Gastrocnemius medialis (tissue), 4 donors: ENCODE measurements at regions not wholly inside any gene's neighbourhood (a gene's known extent, or its start where the extent isn't known, plus 50 kb on each side); places are given as distances from the start of the nearest gene placed in this dataset.
"Not testable (repeated sequence)": the region's sequence is repeated elsewhere in the genome, so short reads cannot be mapped to it uniquely, and the experiment has no call there.

Experiments used
- ATAC-seq, 2 donors: fragments of 150-250 bp; one replicate each; pipeline ENCODE4 v1.9.1; 2016
- DNase-seq, 2 donors: peaks; one replicate each; pipeline ENCODE4 v3.0.0-alpha.2; 2019
- H3K27ac ChIP-seq, 4 donors: fragments of 200-600 bp; sonication (generic); 1 replicate in 1 of 4; 2 replicates in 3 of 4; pipeline ENCODE4 v1.5.1; 2016 to 2018; ENCODE audit warnings: mild to moderate bottlenecking in 2 of 4, moderate library complexity in 1 of 4
- H3K27me3 ChIP-seq, 3 donors: fragments of 200-600 bp; sonication (generic) in 2 of 3; 1 replicate in 1 of 3; 2 replicates in 2 of 3; pipeline versions ENCODE4 v1.5.1 to v1.6.0; 2016 to 2019; ENCODE audit warnings: mild to moderate bottlenecking in 1 of 3, moderate library complexity in 1 of 3
- H3K36me3 ChIP-seq, 2 donors: fragments of 200-600 bp; sonication (generic) in 1 of 2; one replicate each; pipeline ENCODE4 v1.5.1; 2017 to 2018
- H3K4me1 ChIP-seq, 2 donors: fragments of 200-600 bp; sonication (generic) in 1 of 2; one replicate each; pipeline ENCODE4 v1.5.1; 2016 to 2017; ENCODE audit warnings: mild to moderate bottlenecking in 2 of 2
- H3K4me3 ChIP-seq, 4 donors: fragments of 200-600 bp; sonication (generic) in 3 of 4; 1 replicate in 1 of 4; 2 replicates in 3 of 4; pipeline ENCODE4 v1.5.1; 2016 to 2019; ENCODE audit warnings: mild to moderate bottlenecking in 2 of 4
- H3K9me3 ChIP-seq, 3 donors: fragments of 200-600 bp; sonication (generic) in 2 of 3; 1 replicate in 1 of 3; 2 replicates in 2 of 3; pipeline ENCODE4 v1.5.1; 2016 to 2019
- in situ Hi-C, 4 donors: fragments of 200-750 bp; cut with MboI; loops; one replicate each; pipeline versions ENCODE4 v1.15.0 to v1.8.0; 2017; ENCODE audit warnings: low sequenced_read_pairs in 4 of 4
- intact Hi-C: fragments of 100-400 bp; cut with DNase I; formaldehyde crosslinking; loops from one replicate; pipeline ENCODE4 v1.15.1; 2023; ENCODE audit warnings: low total_unique reads
- TF ChIP-seq, protein P1 (sequence below), 5 experiments: fragments of 450-650 bp in 3 of 5; fragments of 200-600 bp in 2 of 5; sonication (generic) in 2 of 5; IDR thresholded peaks in 4 of 5; conservative IDR thresholded peaks in 1 of 5; 1 replicate in 4 of 5; 2 replicates in 1 of 5; pipeline ENCODE4 v1.5.1; 2016 to 2019; ENCODE audit warnings: antibody characterized with exemption in 5 of 5, mild to moderate bottlenecking in 3 of 5, moderate library complexity in 3 of 5

GRCh38 chr6:147651-148050, 144.6 kb upstream of the DUSP22 start:
- ATAC-seq, H3K4me3 ChIP-seq, H3K4me1 ChIP-seq, in situ Hi-C loops, H3K9me3 ChIP-seq, H3K27ac ChIP-seq, H3K36me3 ChIP-seq, H3K27me3 ChIP-seq, DNase-seq, intact Hi-C loops: not testable (repeated sequence)

DNA sequence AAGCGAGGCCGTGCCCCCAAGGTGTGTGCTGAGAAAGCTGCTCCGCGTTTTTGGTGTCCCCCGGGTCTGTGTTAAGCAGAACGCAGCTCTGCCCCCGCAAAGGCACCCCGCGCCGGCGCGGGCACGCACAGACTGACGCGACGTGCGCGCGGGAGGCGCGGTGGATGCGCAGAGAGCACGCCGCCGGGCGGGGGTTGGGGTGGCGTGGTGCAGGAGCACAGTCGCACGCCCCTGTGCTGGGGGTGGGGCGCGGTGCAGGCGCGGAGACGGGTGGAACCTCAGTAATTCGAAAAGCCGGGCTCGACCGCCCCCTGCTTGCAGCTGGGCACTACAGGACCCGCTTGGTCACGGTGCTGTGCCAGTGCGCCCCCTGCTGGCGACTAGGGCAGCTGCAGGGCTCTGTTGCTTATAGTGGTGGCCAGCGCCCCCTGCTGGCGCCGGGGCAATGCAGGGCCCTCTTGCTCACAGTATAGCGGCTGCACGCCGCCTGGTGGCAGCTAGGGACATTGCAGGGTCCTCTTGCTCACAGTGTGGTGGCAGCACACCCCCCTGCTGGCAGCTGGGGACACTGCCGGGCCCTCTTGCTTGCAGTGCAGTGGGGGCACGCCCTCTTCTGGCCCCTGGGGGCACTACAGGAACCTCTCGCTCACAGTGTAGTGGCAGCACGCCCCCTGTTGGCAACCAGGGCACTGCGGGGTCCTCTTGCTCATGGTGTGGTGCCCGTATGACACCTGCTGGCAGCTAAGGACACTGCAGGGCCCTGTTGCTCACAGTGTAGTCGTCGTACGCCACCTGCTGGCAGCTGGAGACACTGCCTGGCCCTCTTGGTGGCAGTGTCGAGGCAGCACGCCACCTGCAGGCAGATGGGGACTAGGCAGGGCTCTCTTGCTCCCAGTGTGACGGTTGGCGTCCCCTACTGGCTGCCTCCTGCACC, 144.0 kb upstream of the DUSP22 start:
- peak in 1 of 2 donors; percentile 16 for DNase-seq
- TF ChIP-seq, protein P1, sequence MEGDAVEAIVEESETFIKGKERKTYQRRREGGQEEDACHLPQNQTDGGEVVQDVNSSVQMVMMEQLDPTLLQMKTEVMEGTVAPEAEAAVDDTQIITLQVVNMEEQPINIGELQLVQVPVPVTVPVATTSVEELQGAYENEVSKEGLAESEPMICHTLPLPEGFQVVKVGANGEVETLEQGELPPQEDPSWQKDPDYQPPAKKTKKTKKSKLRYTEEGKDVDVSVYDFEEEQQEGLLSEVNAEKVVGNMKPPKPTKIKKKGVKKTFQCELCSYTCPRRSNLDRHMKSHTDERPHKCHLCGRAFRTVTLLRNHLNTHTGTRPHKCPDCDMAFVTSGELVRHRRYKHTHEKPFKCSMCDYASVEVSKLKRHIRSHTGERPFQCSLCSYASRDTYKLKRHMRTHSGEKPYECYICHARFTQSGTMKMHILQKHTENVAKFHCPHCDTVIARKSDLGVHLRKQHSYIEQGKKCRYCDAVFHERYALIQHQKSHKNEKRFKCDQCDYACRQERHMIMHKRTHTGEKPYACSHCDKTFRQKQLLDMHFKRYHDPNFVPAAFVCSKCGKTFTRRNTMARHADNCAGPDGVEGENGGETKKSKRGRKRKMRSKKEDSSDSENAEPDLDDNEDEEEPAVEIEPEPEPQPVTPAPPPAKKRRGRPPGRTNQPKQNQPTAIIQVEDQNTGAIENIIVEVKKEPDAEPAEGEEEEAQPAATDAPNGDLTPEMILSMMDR (IDR thresholded peaks at IDR 0.05 in 4 of 5, conservative IDR thresholded peaks at IDR 0.05 in 1 of 5): peak in 3 of 5 experiments; percentile 7 to 30 (median 9)
- H3K4me3 ChIP-seq, H3K36me3 ChIP-seq, in situ Hi-C loops, H3K27ac ChIP-seq, H3K27me3 ChIP-seq, ATAC-seq, H3K4me1 ChIP-seq, intact Hi-C loops, H3K9me3 ChIP-seq: not testable (repeated sequence)

DNA sequence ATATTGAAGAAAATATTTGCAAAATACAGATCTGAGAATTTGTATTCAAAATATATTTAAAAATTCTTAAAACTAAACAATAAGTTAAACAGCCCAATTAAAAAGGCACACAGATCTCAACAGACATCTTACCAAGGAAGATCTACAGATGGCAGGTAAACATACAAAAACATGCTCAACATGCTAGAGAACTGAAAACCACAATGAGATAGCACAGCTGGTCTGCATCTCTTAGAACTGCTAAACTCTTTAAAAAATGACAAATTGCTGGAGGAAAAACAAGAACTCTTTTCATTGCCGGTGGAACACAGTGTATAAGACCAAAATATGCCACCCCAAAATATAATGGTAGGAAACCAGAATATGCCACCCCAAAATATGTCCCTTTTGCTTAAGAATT, 142.1 kb upstream of the DUSP22 start:
- H3K27ac ChIP-seq, H3K4me3 ChIP-seq, DNase-seq, H3K9me3 ChIP-seq, intact Hi-C loops, H3K27me3 ChIP-seq, H3K36me3 ChIP-seq, H3K4me1 ChIP-seq, ATAC-seq, in situ Hi-C loops: not testable (repeated sequence)

GRCh38 chr6:152436-152835, 139.9 kb upstream of the DUSP22 start:
- H3K4me3 ChIP-seq, ATAC-seq, H3K36me3 ChIP-seq, H3K27ac ChIP-seq, H3K9me3 ChIP-seq, DNase-seq, intact Hi-C loops, in situ Hi-C loops, H3K4me1 ChIP-seq: not testable (repeated sequence)
- peaks cover 0 to 15% (median 0%) of the 10 kb centered on the region in 3 donors for H3K27me3 ChIP-seq

DNA sequence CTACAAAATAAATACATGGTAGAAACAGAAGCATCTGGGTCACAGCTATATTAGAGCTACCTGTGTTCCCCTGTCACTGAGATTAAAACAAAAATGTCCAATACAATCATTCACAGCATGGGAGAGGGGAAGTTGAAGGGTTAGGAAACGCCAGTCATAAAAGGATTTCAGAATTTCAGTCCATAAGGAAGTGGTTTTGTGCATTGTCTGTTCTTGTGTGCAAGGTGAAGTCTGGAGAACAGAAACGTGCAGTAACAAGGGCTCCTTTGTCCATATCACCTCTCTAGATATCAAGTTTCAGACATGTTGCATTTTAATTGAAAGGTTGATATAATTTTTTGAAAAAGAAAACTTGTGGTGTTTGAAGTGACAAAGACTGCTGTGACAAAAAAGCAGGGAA, 139.3 kb upstream of the DUSP22 start:
- in situ Hi-C loops, H3K27ac ChIP-seq, H3K9me3 ChIP-seq, intact Hi-C loops, H3K4me3 ChIP-seq, H3K36me3 ChIP-seq, DNase-seq, H3K4me1 ChIP-seq, ATAC-seq: not testable (repeated sequence)
- H3K27me3 ChIP-seq: peaks cover 0 to 15% (median 0%) of the 10 kb centered on the region in 3 donors

GRCh38 chr6:153867-154266, 138.4 kb upstream of the DUSP22 start:
- DNase-seq, ATAC-seq, H3K27ac ChIP-seq, in situ Hi-C loops, H3K4me3 ChIP-seq, H3K36me3 ChIP-seq, H3K4me1 ChIP-seq, H3K9me3 ChIP-seq, intact Hi-C loops: not testable (repeated sequence)
- H3K27me3 ChIP-seq: peaks cover 0 to 19% (median 2%) of the 10 kb centered on the region in 3 donors

GRCh38 chr6:154321-155092, 137.8 kb upstream of the DUSP22 start:
- peaks cover 0 to 19% (median 3%) of the 10 kb centered on the region in 3 donors for H3K27me3 ChIP-seq
- ATAC-seq, intact Hi-C loops, H3K4me3 ChIP-seq, DNase-seq, H3K9me3 ChIP-seq, H3K27ac ChIP-seq, H3K36me3 ChIP-seq, in situ Hi-C loops, H3K4me1 ChIP-seq: not testable (repeated sequence)
